ENCODE measurements at regions not wholly inside any gene's neighbourhood (a gene's known extent, or its start where the extent isn't known, plus 50 kb on each side); places are given as distances from the start of the nearest gene placed in this dataset.

GRCh38 chr2:150788426-150789140, 301.1 kb upstream of the RND3 start:
- TF ChIP-seq CTCF (IDR thresholded peaks at IDR 0.05) (no peak), POLR2A (IDR thresholded peaks at IDR 0.05) (no peak), EP300 (IDR thresholded peaks at IDR 0.05) (no peak)

Data from gastroesophageal sphincter (tissue), 3 donors.